ENCODE measurements at regions not wholly inside any gene's neighbourhood (a gene's known extent, or its start where the extent isn't known, plus 50 kb on each side); places are given as distances from the start of the nearest gene placed in this dataset.
A peak's percentile ranks its signal among the peaks of the same experiment; 100 is the strongest.

DNA sequence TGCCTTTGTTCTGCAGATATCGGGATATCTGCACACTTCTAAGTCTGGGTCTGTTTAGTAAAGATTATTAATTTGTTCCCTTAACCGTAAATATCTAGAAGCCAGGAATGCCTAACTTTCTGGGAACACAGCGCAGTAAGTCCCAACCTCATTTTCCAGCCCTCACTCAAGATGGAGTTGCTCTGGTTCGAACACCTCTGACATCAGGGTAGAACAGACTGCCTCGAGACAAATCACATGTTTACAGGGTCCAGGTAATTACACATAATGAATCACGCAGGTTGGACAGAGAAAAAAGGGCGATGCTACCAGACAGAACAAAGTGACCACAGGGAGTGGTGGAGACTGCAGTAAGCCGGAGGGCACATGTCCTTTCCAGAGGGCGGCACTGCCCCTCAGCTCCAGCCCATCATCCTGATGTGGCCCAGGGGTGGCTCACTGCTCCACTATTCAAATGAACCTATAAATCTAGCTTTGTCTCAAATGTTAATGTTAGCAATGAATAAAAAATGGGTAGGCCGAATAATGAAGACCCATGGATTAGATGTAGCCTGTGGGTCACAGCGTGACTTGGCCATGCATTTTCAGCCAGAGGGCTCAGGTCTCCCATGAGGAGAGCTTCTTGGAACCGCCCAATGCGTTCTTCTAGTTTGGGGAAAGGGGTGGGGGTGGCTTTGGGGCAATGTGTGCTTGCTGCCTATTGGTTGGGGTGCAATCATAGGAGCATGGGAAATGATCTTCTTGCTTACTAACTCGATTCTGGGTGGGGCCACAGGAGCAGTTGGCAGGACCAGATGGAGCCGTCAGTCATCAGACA, 159.0 kb upstream of the SFSWAP start:
- ChIA-PET CTCF (ENCODE audit: partially characterized antibody) (interaction anchor here (1.1 to 1.5 kb wide), 2 partner anchors 10 to 97 kb away, joined by 3 to 4 read pairs; no protein-coding TSS in a partner anchor), POLR2A (ENCODE audit: partially characterized antibody) (interaction anchor here (1.0 kb wide), 1 partner anchor 285 kb away, joined by 3 read pairs; no protein-coding TSS in a partner anchor)
- peak overlapping the region; percentile 84 for H4K91ac ChIP-seq (replicated peaks; ENCODE audit: insufficient read length, low read length)
- H3K79me1 ChIP-seq (ENCODE audit: low read depth, low read length) = no peaks in the 10 kb centered on the region
- no peak overlapping the region for H3K23ac ChIP-seq (ENCODE audit: insufficient read length)
- 88% methylated on average over 15 of the region's 15 CpGs; no CpG with 5 or more reads in 1 of the 2 experiments for WGBS, 2 experiments (ENCODE audit: extremely low coverage in 1 of 2, insufficient coverage in 1 of 2, insufficient read length in 1 of 2, insufficient replicate concordance in 2 of 2, low coverage in 1 of 2, low lambda C conversion rate in 2 of 2, missing lambda C conversion rate in 1 of 2)
- H3K23me2 ChIP-seq (ENCODE audit: low read depth, low read length) = no peaks in the 10 kb centered on the region
- H3K79me2 ChIP-seq (ENCODE audit: control insufficient read depth in 1 of 2, insufficient read depth in 2 of 2, low read length in 2 of 2) = no peaks in the 10 kb centered on the region
- H2AFZ ChIP-seq (ENCODE audit: low read length) = no peak overlapping the region
- H3K18ac ChIP-seq (ENCODE audit: extremely low read depth, low read length) = peak overlapping the region; percentile 62; the same call in 1 of the 2 replicates
- no peaks in the 10 kb centered on the region for H3K9me3 ChIP-seq (ENCODE audit: insufficient read depth in 2 of 2, low read depth in 1 of 2, low read length in 1 of 2)
- H2AK5ac ChIP-seq (ENCODE audit: low read depth, low read length) = no peak overlapping the region; the same call in 1 of the 2 replicates
- no peak overlapping the region for H2BK15ac ChIP-seq (ENCODE audit: low read length)
- H4K8ac ChIP-seq (ENCODE audit: extremely low read depth, insufficient read depth, low read length) = no peak overlapping the region
- H3K14ac ChIP-seq (ENCODE audit: insufficient read length) = no peak overlapping the region
- peaks cover 4 to 10% (median 6%) of the 10 kb centered on the region in 4 experiments; a peak in 5 of 7 replicates for H3K4me1 ChIP-seq (replicated peaks in 1 of 4; ENCODE audit: control insufficient read depth in 3 of 4, insufficient read depth in 4 of 4, low read length in 3 of 4)
- no peak for DNase-seq (ENCODE audit: low read depth in 1 of 2, low spot score in 2 of 2)
- H3K56ac ChIP-seq (replicated peaks; ENCODE audit: insufficient read length, low read depth, low read length) = no peak overlapping the region
- peak overlapping the region in 1 of 2 experiments; percentile 32; a peak in 1 of 4 replicates for H3K4me2 ChIP-seq (ENCODE audit: insufficient read depth in 1 of 2, low read depth in 2 of 2, low read length in 2 of 2)
- no peak overlapping the region for H3K9ac ChIP-seq (replicated peaks in 1 of 4; ENCODE audit: extremely low read depth in 1 of 4, low read depth in 3 of 4, low read length in 3 of 4)
- peak; percentile 1 for TF ChIP-seq EZH2 (IDR thresholded peaks at IDR 0.05; ENCODE audit: low read depth, low read length, severe bottlenecking)
- no peak for TF ChIP-seq SP2 (IDR thresholded peaks at IDR 0.05; ENCODE audit: low read length)
- no peak for TF ChIP-seq POLR2AphosphoS5 (IDR thresholded peaks at IDR 0.05; ENCODE audit: low read depth, low read length)
- TF ChIP-seq CHD1 (IDR thresholded peaks at IDR 0.05; ENCODE audit: low read depth, low read length) = no peak
- H4K5ac ChIP-seq (ENCODE audit: insufficient read length, low read depth, low read length) = no peak overlapping the region
- no peaks in the 10 kb centered on the region for H4K20me1 ChIP-seq (replicated peaks in 1 of 2; ENCODE audit: control insufficient read depth in 1 of 2, insufficient read depth in 2 of 2, low read length in 2 of 2)
- peak overlapping the region; percentile 68; the same call in 1 of the 2 replicates for H2BK12ac ChIP-seq (ENCODE audit: low read depth, low read length)
- no peak for FAIRE-seq
- no peak overlapping the region for H3K27ac ChIP-seq (ENCODE audit: low read depth, low read length)
- H3K4ac ChIP-seq (replicated peaks; ENCODE audit: insufficient read length, low read depth, low read length) = peak overlapping the region; percentile 84
- H3K4me3 ChIP-seq (ENCODE audit: extremely low read depth in 1 of 4, insufficient read depth in 2 of 4, low read depth in 3 of 4, low read length in 4 of 4) = no peak overlapping the region; a peak in 1 of 8 replicates
- H2BK20ac ChIP-seq (ENCODE audit: low read length) = peak overlapping the region; percentile 82
- H2BK5ac ChIP-seq (ENCODE audit: low read depth, low read length) = peak overlapping the region; percentile 64; the same call in 1 of the 2 replicates
- H3K36me3 ChIP-seq (ENCODE audit: control insufficient read depth in 2 of 4, insufficient read depth in 4 of 4, low read length in 3 of 4) = no peaks in the 10 kb centered on the region
- H3K27me3 ChIP-seq (replicated peaks in 1 of 4; ENCODE audit: control insufficient read depth in 3 of 4, extremely low read depth in 1 of 4, insufficient read depth in 3 of 4, low read length in 3 of 4) = no peaks in the 10 kb centered on the region; a peak in 1 of 7 replicates
- peak overlapping the region; percentile 70 for H2BK120ac ChIP-seq (replicated peaks; ENCODE audit: low read depth, low read length)

All from H1 (cell line).